ENCODE measurements at regions not wholly inside any gene's neighbourhood (a gene's known extent, or its start where the extent isn't known, plus 50 kb on each side); places are given as distances from the start of the nearest gene placed in this dataset.

- DNase-seq (ENCODE audit: low read depth) (peak; percentile 38), FAIRE-seq (no peak)
- TF ChIP-seq CTCF (IDR thresholded peaks at IDR 0.05; ENCODE audit: insufficient read depth, low read length, severe bottlenecking) = no peak
- Histone ChIP-seq H3K27me3 (ENCODE audit: control insufficient read depth, insufficient read depth, low read length) (no peaks in the 10 kb centered on the region), H3K4me3 (ENCODE audit: low read depth, low read length) (no peak overlapping the region), H3K36me3 (ENCODE audit: control insufficient read depth, insufficient read depth, low read length) (peaks cover 9% of the 10 kb centered on the region)
Measured at GRCh38 chr17:77453613-77454241, 313.0 kb downstream of the SEC14L1 start.

- Histone ChIP-seq H3K4me3 (ENCODE audit: low read depth, low read length) (no peak overlapping the region), H3K27me3 (ENCODE audit: control insufficient read depth, insufficient read depth, low read length) (no peaks in the 10 kb centered on the region), H3K36me3 (ENCODE audit: control insufficient read depth, insufficient read depth, low read length) (peaks cover 9% of the 10 kb centered on the region)
- DNase-seq (ENCODE audit: low read depth) = peak; percentile 78
- no peak for FAIRE-seq
- TF ChIP-seq CTCF (IDR thresholded peaks at IDR 0.05; ENCODE audit: insufficient read depth, low read length, severe bottlenecking) = no peak
Measured at GRCh38 chr17:77454242-77455095, 313.7 kb downstream of the SEC14L1 start.

GRCh38 chr17:77455111-77455890, 314.5 kb downstream of the SEC14L1 start:
- Histone ChIP-seq H3K36me3 (ENCODE audit: control insufficient read depth, insufficient read depth, low read length) (peaks cover 9% of the 10 kb centered on the region), H3K27me3 (ENCODE audit: control insufficient read depth, insufficient read depth, low read length) (no peaks in the 10 kb centered on the region), H3K4me3 (ENCODE audit: low read depth, low read length) (no peak overlapping the region)
- FAIRE-seq = no peak
- no peak for TF ChIP-seq CTCF (IDR thresholded peaks at IDR 0.05; ENCODE audit: insufficient read depth, low read length, severe bottlenecking)
- DNase-seq (ENCODE audit: low read depth) = no peak

- FAIRE-seq (no peak), DNase-seq (ENCODE audit: low read depth) (no peak)
- no peak for TF ChIP-seq CTCF (IDR thresholded peaks at IDR 0.05; ENCODE audit: insufficient read depth, low read length, severe bottlenecking)
- H3K36me3 ChIP-seq (ENCODE audit: control insufficient read depth, insufficient read depth, low read length) = peaks cover 9% of the 10 kb centered on the region
- H3K27me3 ChIP-seq (ENCODE audit: control insufficient read depth, insufficient read depth, low read length) = no peaks in the 10 kb centered on the region
- H3K4me3 ChIP-seq (ENCODE audit: low read depth, low read length) = no peak overlapping the region
Measured at GRCh38 chr17:77455891-77456260, 315.1 kb downstream of the SEC14L1 start.

- H3K27me3 ChIP-seq (ENCODE audit: control insufficient read depth, insufficient read depth, low read length) = no peaks in the 10 kb centered on the region
- DNase-seq (ENCODE audit: low read depth) (no peak), FAIRE-seq (no peak)
- TF ChIP-seq CTCF (IDR thresholded peaks at IDR 0.05; ENCODE audit: insufficient read depth, low read length, severe bottlenecking) = no peak
- H3K4me3 ChIP-seq (ENCODE audit: low read depth, low read length) = no peak overlapping the region
- H3K36me3 ChIP-seq (ENCODE audit: control insufficient read depth, insufficient read depth, low read length) = peaks cover 9% of the 10 kb centered on the region
Measured at GRCh38 chr17:77456271-77456950, 315.6 kb downstream of the SEC14L1 start.

Data from bronchial epithelial cell (primary cell).